HL-60 (cell line): ENCODE measurements at regions not wholly inside any gene's neighbourhood (a gene's known extent, or its start where the extent isn't known, plus 50 kb on each side); places are given as distances from the start of the nearest gene placed in this dataset.

Experiments
- DNase-seq, 2 experiments: peaks; one replicate each; pipeline ENCODE4 v3.0.0-alpha.2; 2010 to 2020; ENCODE audit warnings: low read depth in 1 of 2, low spot score in 1 of 2
- H3K27ac ChIP-seq: fragments of 250-450 bp; sonication (Bioruptor Pico); replicated peaks from 2 replicates; pipeline ENCODE4 v1.5.1; 2020; ENCODE audit warnings: mild to moderate bottlenecking, moderate library complexity
- H3K27me3 ChIP-seq: fragments of 250-450 bp; sonication (Bioruptor Pico); 2 replicates; pipeline ENCODE4 v1.5.1; 2021; ENCODE audit warnings: mild to moderate bottlenecking, moderate library complexity; ENCODE audit not compliant: insufficient read depth, poor library complexity, severe bottlenecking
- H3K4me3 ChIP-seq: replicated peaks from 2 replicates; pipeline ENCODE4 v1.5.1; 2011; ENCODE audit warnings: mild to moderate bottlenecking, control low read depth, low read length; ENCODE audit not compliant: insufficient read depth
- GABPA ChIP-seq: IDR thresholded peaks from 2 replicates; pipeline ENCODE4 v1.6.1; 2012; ENCODE audit warnings: low read depth
- POLR2AphosphoS5 ChIP-seq: IDR thresholded peaks from 2 replicates; pipeline ENCODE4 v1.6.1; 2012; ENCODE audit warnings: low read depth
- REST ChIP-seq: IDR thresholded peaks from 2 replicates; pipeline ENCODE4 v1.6.1; 2012; ENCODE audit warnings: low read depth; ENCODE audit not compliant: insufficient replicate concordance
- SPI1 ChIP-seq: IDR thresholded peaks from 2 replicates; pipeline ENCODE4 v1.6.1; 2012; ENCODE audit warnings: low read depth, mild to moderate bottlenecking, borderline replicate concordance
- TF ChIP-seq, protein P1 (sequence below): IDR thresholded peaks from one replicate; pipeline ENCODE4 v1.5.1; 2011; ENCODE audit warnings: low read length, control low read depth, inconsistent platforms; ENCODE audit not compliant: insufficient read depth

DNA sequence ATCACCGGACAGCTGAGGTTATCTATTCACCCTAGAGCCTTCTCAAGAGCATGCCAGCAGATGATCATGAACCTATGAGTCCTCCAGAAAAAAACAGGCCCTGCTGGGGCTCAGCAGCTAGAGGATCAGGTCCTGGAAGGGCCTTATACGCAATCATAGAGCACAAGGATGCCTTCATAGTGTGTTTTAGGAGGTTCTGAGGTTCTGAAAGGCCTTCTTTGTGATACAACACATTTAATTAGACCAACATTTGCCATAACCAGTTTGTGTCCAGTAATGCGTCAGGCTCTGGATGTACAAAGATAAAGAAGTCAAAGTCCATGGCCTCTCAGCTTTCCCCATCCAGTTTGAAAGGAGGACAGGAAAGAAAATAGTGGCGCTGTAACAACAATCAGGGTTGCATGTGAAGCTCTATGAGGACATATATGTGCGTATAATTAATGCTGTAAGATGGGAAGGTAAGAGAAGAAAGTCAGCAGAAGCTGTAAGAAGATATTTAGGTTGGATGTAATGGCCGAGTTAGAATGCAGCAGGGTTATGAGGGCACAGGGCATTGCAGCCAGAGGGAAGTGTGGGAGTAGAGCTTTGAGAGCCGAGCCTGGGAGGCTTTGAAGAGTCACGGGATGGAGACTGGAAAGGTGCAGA lies 302.6 kb upstream of the TBL1XR1 start:
- H3K4me3 ChIP-seq, result no peak overlapping the region
- H3K27me3 ChIP-seq, result no peaks in the 10 kb centered on the region
- no peak overlapping the region for H3K27ac ChIP-seq
- DNase-seq, result no peak
- TF ChIP-seq GABPA (no peak), REST (no peak), POLR2AphosphoS5 (no peak), SPI1 (no peak)
- TF ChIP-seq, protein P1, sequence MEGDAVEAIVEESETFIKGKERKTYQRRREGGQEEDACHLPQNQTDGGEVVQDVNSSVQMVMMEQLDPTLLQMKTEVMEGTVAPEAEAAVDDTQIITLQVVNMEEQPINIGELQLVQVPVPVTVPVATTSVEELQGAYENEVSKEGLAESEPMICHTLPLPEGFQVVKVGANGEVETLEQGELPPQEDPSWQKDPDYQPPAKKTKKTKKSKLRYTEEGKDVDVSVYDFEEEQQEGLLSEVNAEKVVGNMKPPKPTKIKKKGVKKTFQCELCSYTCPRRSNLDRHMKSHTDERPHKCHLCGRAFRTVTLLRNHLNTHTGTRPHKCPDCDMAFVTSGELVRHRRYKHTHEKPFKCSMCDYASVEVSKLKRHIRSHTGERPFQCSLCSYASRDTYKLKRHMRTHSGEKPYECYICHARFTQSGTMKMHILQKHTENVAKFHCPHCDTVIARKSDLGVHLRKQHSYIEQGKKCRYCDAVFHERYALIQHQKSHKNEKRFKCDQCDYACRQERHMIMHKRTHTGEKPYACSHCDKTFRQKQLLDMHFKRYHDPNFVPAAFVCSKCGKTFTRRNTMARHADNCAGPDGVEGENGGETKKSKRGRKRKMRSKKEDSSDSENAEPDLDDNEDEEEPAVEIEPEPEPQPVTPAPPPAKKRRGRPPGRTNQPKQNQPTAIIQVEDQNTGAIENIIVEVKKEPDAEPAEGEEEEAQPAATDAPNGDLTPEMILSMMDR, result no peak

- no peaks in the 10 kb centered on the region for H3K27me3 ChIP-seq
- DNase-seq, result no peak
- H3K27ac ChIP-seq, result no peak overlapping the region
- H3K4me3 ChIP-seq, result no peak overlapping the region
- TF ChIP-seq POLR2AphosphoS5 (no peak), REST (no peak), GABPA (no peak), SPI1 (no peak)
- TF ChIP-seq, protein P1, result no peak
Measured at GRCh38 chr3:177510693-177511216, 313.5 kb upstream of the TBL1XR1 start.

GRCh38 chr3:177512945-177513814 lies 315.9 kb upstream of the TBL1XR1 start:
- Histone ChIP-seq H3K27me3 (no peaks in the 10 kb centered on the region), H3K27ac (no peak overlapping the region), H3K4me3 (no peak overlapping the region)
- no peak for DNase-seq
- TF ChIP-seq, protein P1, result no peak
- TF ChIP-seq GABPA, result no peak
- TF ChIP-seq REST, result no peak
- no peak for TF ChIP-seq SPI1
- no peak for TF ChIP-seq POLR2AphosphoS5
